LNCaP clone FGC (cell line): ENCODE measurements at regions not wholly inside any gene's neighbourhood (a gene's known extent, or its start where the extent isn't known, plus 50 kb on each side); places are given as distances from the start of the nearest gene placed in this dataset.

Experiments used
- DNase-seq: peaks from one replicate; pipeline ENCODE4 v3.0.0-alpha.2; 2011; ENCODE audit warnings: low read depth
- H3K4me3 ChIP-seq: 2 replicates; pipeline ENCODE4 v1.5.1; 2011; ENCODE audit warnings: mild to moderate bottlenecking, low read depth, low read length, control low read depth
- TF ChIP-seq, protein P1 (sequence below): IDR thresholded peaks from 2 replicates; pipeline ENCODE4 v1.5.1; 2012; ENCODE audit warnings: mild to moderate bottlenecking; ENCODE audit not compliant: control insufficient read depth, insufficient read depth; ENCODE audit errors: extremely low read depth

DNA sequence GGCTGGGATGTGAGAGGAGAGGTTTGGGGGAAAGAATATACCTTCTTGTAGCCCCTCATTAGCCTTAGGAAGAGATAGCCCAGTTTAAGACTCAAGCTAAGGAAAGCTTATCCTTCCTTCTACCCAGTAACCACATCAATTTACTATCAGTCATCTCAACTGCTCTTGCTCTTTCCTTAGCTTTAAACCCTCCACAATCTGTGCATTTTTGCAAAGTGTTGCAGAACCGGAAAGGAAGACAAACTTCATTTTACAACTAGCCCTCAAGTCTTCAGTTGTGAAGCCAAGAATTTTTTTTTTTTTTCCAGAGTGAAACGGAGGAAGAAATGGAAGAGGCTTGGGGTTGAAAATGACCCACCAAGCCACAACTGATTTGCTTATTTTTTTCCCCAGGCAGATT is 137.0 kb upstream of the LMO4 start:
- no peak overlapping the region for H3K4me3 ChIP-seq
- DNase-seq: no peak
- TF ChIP-seq, protein P1, sequence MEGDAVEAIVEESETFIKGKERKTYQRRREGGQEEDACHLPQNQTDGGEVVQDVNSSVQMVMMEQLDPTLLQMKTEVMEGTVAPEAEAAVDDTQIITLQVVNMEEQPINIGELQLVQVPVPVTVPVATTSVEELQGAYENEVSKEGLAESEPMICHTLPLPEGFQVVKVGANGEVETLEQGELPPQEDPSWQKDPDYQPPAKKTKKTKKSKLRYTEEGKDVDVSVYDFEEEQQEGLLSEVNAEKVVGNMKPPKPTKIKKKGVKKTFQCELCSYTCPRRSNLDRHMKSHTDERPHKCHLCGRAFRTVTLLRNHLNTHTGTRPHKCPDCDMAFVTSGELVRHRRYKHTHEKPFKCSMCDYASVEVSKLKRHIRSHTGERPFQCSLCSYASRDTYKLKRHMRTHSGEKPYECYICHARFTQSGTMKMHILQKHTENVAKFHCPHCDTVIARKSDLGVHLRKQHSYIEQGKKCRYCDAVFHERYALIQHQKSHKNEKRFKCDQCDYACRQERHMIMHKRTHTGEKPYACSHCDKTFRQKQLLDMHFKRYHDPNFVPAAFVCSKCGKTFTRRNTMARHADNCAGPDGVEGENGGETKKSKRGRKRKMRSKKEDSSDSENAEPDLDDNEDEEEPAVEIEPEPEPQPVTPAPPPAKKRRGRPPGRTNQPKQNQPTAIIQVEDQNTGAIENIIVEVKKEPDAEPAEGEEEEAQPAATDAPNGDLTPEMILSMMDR: no peak

DNA sequence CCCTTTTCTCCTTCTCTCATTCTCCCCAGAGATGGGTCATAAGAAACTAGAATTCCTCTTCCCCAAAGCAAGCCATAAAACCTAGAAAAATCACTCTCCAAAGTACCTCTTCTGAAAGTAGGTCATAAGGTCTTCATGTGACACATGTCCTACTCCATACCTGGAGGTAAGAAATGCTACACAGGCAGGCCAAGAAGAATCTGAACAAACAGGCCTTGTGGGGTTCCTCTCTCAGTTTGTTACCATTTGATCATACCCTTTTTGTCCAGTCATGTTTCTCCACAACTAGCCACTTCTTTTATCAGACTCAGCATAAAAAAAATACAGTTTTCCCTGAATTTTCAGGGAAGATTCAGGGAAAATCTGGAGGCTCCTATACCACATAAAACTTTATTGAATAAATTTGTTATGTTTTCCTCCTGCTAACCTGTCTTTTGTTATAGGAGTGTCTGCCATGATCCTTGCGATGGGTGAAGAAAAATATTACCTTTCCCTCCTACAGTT is 134.4 kb upstream of the LMO4 start:
- DNase-seq: no peak
- TF ChIP-seq, protein P1: no peak
- no peak overlapping the region for H3K4me3 ChIP-seq

DNA sequence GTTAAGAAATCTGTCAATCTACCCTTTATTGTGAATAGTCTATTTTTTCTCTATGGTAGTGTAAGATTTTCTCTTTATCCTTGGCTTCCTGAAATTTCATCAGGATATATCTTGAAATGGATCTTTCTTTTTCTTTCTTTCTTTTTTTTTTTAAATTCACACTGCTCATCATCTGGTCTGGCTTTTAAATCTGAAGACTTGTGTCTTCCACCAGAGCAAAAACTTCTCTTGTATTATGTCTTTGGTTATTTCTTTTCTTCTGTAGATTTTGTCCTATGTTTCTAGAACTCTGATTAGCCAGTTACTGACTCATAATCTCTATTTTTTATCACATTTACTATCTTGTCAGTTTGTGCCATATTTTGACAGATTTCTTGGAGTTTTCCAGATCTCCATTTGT is 133.8 kb upstream of the LMO4 start:
- H3K4me3 ChIP-seq: no peak overlapping the region
- TF ChIP-seq, protein P1: no peak

DNA sequence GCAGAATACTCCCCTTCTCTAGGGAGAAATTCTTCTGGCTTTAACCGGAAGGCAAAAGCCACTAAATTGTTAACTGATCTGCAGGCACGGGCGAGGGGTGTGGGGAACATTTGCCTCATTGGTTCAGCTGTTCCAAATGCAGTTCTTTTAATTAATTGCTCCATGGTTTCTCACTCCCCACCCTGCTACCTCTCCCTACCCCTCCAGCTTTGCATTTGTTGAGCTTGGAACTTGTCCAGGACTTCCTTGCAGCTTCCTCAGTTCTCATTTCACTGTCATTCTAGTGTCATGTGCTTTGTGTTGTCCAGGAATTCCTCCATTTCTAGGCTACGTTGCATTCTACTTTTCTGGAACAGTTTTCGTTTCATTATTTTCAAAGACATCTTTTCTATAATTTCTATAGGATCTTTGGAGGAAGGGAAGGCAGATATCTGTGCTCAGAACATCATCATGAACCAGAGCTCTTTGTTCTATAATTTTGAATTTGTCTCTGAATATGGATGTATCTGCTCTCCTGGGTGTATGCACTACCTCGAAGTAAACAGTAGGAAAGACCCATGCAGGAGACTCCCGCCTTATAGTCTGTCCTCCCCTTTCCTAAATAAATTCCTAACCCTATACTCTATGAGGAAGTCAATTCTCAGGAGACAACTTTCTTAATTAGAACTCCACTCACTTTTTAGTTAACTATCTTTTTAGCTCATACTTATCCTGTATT is 132.4 kb upstream of the LMO4 start:
- DNase-seq: no peak
- H3K4me3 ChIP-seq: no peak overlapping the region
- TF ChIP-seq, protein P1: no peak

More for the DNA sequence above, 133.8 kb upstream of the LMO4 start:
- DNase-seq: no peak

DNA sequence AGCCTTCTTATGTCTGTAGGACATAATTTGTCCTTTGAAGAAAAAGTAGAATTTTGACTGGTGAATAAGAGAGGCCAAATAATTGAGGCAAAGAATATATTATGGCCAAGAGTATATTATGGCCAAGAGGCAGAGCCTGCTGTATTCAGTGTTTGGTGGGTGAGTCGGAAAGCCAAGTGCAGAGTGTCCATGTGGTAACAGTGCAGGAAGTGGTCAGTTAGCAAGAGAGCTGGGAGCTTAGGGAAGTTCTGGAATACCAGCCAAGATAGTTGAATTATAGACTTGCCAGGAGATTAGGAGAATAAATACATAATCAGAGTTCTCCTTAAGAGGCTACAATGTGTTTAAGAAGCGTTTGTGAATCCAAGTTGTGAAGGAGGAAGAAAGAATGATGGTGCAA is 131.5 kb upstream of the LMO4 start:
- no peak overlapping the region for H3K4me3 ChIP-seq
- DNase-seq: no peak
- TF ChIP-seq, protein P1: no peak

DNA sequence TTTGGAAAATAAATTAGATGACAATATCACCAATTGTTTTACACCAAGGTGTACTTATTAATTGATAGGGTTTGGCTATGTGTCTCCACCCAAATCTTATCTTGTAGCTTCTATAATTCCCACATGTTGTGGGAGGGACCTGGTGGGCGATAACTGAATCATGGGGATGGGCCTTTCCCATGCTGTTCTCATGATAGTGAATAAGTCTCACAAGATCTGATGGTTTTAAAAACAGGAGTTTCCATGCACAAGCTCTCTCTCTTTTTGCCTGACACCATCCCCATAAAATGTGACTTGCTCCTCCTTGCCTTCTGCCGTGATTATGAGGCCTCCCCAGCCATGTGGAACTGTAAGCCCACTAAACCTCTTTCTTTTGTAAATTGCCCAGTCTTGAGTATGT is 131.0 kb upstream of the LMO4 start:
- no peak for DNase-seq
- H3K4me3 ChIP-seq: no peak overlapping the region

More for the DNA sequence above, 131.0 kb upstream of the LMO4 start:
- TF ChIP-seq, protein P1: no peak
